GM19397 (cell line): ENCODE measurements at regions not wholly inside any gene's neighbourhood (a gene's known extent, or its start where the extent isn't known, plus 50 kb on each side); places are given as distances from the start of the nearest gene placed in this dataset.

Experiments used
- ATAC-seq: cut with Tn5 transposase; IDR thresholded peaks from one replicate; pipeline ENCODE4 v1.9.1; 2021; ENCODE audit warnings: mild to moderate bottlenecking, moderate library complexity; ENCODE audit not compliant: unreplicated experiment

DNA sequence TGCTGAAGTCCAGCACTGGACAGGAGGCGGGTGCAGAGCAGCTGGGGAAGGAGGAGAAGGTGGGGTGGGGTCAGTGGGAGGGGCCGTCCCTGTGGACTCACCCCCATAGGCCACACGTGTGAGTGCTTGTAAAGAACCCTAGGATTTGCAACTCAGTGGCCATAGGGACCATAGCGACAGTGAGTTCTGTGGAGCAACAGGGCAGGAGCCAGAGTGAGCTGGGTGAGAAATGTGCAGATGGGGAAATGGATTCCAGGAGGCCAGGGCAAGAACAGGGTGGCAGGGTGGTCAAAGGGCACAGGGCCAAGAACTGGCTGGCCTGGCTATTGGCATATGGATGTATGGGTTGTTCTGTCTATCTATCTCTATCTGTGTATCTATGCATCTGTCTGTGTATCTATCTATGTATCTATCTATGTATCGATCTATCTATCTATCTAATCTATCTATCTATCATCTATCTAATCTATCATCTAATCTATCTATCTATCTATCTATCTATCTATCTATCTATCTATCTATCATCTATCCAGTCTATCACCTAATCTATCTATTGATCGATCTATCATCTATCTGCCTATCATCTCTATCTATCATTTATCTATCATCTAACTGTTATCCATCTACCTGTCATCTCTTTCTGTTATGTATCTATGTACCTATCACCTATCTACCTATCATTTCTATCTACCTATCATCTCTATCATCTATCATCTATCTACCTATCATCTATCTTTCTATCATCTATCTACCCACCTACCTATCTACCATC lies 889.0 kb downstream of the TBC1D22A start:
- no peak for ATAC-seq

DNA sequence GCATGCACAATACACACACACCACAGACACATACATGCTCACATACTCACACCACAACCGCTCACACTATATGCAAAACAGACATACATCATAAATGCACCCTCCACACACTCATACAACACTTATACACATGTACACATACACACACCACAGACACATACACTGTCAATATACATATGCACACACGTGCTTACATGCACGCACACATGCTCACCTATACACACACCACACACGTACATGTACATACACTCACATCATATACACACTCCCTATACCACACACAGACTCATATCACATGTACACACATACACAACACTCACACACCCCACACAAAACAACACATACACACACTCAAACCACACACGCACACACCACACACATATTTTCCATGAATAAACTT lies 885.3 kb downstream of the TBC1D22A start:
- no peak for ATAC-seq

DNA sequence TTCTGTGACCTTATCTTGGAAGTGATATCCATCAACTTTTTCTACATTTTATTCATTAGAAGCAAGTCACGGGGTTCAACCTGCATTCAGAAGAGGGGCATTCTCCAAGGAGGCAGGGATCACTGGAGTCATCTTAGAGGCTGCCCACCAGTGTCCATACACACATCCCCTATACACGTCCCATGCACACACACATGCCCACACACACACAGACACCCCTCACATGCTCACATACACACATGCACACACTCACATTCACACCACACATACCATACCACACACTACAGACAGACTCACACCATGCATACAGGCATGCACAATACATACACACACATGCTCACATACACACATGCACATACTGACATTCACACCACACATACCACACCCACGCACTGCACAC lies 884.7 kb downstream of the TBC1D22A start:
- ATAC-seq: no peak

DNA sequence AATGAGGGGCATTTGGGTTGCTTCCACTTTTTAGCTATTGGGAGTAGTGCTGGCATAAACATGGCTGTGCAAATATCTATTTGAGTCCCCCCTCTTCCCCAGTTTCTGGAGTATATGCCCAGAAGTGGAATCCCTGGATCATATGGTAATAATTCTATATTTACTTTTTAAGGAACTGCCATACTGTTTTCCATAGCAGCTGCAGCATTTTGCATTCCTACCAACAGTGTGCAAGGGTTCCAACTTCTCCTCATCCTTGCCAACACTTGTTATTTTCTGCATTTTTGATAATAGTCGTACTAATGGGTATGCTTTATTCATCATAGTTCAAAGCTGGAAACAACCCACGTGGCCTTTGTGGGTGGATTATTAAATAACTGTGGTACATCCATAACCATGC lies 883.5 kb downstream of the TBC1D22A start:
- no peak for ATAC-seq

DNA sequence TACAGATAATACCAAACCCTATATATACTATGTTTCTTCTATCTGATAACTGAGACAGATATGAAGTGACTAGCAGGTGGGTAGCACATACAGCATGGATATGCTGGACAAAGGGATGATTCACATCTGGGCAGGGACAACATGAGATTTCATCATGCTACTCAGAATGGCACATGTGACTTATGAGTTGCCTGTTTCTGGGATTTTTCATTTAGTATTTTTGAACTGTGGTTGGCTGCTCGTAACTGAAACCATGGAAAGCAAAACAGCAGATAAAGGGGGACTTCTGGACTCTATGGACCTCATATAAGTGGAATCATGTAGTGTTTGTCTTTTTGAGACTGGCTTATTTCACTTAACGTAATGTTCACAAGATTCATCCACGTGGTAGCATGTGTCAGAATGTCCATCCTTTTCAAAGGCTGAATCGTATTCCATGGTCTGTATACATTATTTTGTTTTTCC lies 883.0 kb downstream of the TBC1D22A start:
- no peak for ATAC-seq

DNA sequence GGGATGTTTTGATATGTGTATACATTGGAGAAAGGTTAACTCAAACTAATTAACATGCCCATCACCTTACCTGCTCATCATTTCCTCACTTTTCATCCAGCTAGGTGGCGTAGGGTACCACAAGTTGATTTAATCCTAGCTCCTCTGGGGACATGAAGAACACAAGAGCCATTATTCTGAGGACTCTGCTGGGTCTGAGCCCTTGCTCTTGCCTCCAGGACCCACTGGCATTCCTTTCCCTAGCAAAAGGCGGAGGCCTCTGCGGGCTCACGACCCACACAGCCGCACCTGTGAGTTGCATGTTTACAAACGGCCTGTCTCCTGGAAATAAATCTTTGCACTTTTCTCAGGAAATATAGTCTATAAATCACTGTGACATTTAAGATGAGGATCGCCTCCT lies 871.9 kb downstream of the TBC1D22A start:
- ATAC-seq: no peak

DNA sequence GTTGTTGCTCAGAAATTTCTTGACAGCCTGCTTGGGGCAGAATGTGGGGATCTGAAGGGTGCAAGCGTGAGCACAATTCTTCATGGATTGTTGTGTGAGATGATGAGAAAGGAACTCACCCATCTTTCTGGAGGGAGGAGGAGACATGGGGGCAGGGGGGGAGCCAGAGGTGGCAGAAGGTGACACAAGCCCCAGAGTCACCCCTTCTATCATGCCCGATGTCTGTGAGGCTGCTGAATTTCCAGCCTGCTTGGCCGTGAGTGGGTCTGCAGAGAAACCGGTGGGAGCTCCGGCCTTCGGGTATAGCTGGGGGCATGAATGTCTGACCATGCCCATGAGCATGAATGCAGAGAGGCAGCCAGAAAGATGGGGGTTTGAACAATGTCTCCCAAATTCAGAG lies 870.7 kb downstream of the TBC1D22A start:
- no peak for ATAC-seq

DNA sequence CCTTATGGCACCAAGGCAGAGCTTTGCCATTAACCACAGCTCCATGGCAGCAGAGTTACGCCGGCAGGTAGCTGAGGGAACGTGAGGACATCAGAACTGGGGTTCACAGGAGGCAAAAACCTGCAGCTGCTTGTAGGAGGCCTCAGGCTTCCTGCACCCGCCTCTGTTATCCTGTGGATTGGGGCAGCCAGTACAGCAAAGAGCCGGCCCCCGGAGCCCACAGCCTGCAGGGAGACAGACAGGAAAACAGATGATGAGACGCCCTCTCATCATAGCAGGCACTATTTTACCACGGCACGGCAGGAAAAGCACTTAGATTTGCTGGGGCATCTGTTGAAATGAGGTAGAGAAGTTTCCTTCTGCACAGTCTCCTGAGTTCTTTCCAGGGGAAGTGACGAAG lies 870.3 kb downstream of the TBC1D22A start:
- ATAC-seq: no peak

DNA sequence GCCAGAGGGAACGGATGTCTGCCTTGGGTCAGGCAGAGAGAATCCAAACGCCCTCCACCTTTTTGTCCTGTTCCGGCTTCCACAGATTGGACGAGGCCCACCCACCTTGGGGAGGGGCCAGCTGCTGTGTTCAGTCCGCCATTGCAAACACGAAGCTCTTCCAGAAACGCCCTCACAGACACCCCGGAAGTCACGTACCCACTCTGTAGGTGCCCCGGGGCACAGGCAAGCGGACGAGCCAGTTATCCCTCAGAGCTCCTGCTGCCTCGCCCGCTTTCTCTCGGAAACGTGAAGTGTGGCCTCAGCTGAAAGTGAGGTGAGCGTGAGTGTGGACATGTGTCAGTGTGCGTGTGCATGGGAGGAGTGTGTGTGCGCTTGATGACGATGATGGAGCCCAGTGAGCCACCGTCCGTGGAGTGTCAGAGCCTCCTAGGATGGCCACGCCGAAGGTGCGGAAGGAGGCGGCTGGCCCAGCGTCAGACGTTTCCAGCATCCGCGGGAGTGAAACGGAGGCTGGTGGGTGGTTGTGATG lies 869.2 kb downstream of the TBC1D22A start:
- no peak for ATAC-seq

DNA sequence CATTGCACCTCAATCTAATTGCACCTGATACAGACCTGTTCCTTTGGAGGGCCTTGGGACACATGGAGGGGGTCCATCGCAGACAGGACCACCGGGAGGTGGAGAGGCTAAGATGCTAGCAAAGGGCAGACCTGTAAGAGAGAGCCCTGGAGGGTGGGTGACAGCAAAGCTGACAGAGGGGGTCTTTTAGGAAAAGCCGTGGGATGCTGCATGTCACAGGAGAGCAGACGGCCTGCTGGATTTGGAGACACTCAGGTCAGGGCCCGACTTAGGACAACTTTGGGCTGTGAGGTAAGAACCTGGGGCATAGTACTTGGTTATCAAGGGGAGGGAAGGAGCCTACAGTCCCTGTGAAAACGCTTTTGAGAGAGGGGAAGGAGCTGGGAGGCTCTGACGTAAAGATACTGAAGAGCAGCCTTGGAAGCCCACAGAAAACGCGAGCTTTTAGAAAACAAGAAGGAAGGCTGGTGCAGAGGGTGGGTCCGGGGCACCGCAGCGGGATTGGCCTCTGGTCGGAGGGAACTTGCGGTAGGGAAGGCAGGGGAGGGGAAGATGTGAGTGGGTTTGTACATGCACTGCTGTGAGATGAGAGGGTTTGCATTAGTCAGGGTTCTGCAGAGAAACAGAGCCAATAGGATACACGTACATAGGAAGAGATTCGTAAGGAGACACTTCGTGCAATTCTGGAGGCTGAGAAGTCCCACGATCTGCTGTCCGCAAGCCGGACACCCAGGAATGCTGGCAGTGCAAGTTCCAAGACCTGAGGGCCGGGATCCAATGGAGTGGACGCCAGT lies 868.5 kb downstream of the TBC1D22A start:
- ATAC-seq: no peak

DNA sequence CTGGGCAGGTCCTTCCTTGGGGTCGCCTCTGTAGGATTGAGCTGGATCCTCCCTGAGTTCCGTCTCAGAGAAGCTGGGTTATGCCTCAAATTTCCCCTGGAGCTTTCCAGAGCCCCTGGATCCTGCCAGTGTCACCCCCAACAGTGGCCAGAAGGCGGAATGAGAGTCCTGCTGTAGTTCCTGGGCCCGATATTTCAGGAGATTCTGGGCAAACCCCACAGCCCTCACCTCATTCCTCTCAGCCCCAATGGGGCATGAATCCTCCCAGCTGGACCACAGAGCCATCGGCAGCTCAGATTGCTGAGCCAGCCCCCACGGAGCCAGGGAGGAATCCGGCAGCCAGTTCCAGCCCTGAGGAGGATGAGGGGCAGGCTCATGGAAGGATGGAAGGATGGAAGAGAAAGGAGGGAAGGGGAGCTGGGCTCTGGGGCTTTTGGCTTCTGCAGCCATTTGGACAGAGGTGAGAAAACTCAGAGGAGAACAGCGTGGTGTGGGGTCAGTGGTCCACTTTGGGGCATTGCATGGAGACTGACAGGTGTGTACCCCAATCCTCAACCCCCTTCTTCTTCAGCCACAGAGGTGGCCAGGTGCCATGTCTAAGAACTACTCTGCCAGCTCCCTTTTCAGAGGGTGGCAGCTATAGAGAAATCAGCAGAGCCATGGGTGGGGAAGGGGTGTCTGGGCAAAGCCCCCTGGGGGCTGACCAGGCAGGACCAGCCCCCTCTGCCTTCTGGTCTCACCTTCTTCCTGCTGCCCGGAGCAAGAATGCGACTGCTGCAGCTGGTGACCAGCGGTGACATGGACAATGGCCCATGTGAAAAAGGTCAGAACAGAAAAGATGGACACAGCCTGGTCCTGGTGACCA lies 867.6 kb downstream of the TBC1D22A start:
- ATAC-seq: no peak

DNA sequence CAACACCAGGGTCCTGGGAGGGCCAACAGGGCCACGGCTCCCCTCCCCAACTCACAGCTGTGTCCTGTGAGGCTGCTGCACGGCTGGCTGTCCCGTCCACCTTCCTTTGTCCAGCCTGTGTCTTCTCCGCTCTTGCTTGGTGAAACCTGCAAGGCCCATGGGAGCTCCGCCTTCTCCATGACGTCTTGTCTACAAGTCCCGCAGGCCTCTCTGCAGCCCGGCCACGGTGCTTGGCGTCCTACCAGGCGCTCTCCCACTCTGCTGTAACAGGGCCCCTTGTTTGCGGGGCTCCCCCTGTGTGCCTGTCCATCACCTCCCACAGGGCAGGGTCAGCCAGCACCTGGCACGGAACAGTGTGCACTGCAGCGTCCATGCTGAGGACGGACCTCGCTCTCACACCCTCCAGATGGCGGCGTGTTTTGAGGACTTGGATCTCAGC lies 866.8 kb downstream of the TBC1D22A start:
- no peak for ATAC-seq

DNA sequence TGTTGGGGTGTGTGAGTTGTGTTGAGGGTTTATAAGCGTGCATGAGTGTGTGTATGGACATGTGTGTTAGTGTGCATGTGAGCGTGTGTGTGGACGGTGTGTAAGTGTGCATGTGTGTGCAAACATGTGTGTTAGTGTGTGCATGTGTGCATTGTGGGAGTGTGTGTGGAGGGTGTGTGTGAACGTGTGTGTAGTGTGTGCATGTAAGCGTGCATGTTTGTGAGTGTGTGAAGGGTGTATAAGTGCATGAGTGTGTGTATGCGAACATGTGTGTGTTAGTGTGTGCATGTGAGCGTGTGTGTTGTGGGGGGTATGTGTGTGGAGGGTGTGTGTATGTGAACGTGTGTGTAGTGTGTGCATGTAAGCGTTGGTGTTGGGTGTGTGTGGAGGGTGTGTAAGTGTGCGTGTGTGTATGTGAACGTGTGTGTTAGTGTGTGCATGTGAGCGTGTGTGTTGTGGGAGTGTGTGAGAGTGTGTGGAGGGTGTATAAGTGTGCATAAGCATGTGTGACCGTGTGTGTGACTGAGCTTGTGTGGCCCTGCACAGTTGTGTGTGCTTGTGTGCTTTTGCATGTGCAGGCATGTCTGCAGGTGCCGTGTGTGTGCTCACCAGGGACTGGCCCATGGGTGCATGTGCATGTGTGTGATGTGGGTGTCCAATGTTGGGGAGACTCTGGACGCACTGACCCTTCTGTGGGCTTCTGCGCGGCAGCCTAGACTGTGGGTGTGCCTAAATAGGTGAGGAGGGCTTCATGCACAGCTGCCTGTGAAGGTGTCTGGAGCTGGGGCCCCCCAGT lies 866.2 kb downstream of the TBC1D22A start:
- no peak for ATAC-seq

DNA sequence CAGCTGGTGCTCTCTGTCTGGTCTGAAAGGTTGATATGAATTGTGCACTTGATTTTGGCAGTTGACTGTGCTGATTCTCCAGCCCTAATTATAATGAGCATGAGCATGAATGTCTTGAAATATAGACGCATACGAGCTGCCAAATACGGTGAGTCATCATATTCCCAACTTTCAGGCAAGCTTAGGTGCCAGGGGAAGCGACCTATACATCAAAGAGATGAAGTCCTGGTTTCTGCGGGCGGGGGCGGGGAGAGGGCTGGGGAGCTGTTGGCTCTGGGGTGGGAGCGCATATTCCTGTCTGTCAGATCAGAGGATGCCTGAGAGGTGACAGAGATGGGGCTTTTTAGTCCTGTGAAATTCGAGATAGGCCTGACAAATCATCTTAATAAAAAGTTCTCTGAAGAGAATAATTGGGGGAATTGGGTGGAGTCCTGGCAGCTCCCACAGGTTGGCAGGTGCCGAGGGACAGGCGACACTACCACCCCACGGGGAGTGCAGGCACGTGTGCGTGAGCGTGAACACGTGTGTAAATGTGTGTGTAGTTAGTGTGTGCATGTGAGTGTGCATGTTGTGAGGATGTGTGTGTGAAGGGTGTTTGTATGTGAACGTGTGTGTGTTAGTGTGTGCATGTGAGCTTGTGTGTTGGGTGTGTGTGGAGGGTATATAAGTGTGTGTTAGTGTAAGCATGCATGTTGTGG lies 865.3 kb downstream of the TBC1D22A start:
- ATAC-seq: no peak

DNA sequence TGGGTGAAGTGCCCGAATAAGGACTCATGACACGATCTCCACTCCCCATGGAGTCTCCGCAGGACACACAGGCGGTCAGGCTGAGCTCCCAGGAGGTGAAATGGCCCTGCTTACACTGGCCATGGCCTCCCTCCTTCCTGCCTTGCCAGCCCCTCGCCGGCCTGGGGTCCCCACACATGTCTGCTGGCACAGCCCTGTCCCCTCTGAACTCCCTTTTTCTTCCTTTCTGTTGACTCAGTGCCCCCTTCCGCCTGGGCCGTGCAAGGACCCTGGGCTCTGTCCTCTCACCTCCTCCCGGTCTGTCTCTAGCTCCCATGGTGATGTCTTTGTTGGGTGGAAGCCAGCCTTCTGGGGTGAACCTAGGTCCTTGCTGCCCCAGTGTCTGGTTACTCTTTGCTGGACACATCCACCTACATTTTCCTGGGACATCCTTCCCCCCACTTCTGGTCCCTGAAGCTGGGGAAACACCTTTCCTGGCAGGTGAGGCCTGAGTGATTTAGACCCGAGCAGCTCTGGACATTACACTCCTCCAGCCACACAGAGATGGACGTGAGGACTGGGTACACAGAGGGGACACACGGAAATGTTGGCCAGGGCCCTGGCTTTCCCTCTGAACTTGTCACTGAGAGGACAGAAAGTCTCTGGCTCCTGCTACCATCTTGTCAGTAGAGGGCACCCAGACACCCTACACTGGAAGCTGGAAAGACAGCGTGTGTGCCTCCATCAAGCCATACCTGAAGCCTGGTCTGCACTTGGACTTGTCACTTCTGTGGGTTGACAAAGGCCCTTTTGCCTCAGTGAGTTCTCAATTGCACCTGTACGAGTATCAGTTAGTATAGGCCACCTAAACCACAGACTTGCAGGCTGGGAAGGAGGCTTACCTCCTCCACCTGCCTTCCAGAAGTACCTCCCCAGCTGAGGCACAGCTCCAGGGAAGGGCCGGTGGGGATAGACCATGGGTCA lies 864.3 kb downstream of the TBC1D22A start:
- ATAC-seq: no peak

DNA sequence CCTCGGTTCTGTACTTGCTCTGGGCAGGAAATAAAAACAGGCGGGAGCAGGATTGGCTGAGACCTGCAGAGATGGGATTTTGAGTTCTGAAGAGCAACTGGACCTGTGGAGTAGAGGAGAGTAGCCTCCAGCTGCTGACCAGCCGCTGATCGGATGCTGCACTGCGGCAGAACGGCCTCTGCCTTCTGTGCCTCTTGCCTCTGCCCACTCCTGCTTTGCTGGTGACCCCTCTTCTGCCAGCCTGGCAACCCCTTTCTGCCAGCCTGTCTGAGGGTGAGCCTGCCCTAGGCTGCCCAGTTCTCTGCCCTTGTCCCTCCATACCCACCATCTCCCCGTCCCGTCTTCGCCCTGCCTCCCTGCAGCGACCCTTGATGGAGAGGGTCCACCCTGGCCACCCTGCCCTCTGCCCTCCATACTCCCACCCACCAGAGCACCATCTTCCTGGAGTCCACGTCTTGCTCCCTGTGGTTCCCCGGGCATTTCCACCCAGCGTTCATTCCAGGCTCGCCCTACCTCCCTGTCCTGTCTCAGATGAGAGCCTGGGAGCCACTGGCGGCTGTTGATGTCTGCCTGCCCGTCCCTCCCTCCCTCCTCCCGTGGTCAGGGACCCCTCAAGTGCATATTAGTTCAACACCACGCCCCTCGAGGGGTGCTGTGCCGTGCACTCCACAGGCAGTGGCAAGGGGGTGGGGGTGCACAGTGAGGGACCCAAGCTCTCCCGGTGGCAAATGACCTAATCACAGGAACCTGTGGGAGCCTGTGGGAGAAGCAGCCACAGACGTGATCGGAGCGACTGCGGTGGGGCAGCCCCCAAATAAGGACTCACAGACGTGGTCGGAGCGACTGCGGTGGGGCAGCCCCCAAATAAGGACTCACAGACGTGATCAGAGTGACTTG lies 863.3 kb downstream of the TBC1D22A start:
- ATAC-seq: no peak

DNA sequence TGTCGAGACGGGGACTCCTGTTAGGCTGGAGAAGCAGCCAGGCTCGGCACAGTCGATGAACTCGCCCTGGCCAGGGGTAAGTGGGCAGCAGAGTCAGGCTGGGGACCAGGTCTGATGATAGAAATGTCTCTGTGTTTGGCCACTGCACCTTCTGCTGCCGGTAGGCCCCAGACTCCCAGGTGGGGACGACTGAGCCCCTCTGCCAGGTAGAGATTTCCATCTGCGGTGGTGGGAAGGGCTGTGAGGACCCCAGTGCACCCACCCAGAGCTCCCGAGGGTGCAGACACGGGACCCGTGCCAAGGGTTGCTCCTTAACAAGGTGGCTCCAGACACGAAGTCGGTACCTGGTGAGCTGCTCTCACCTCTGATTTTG lies 862.5 kb downstream of the TBC1D22A start:
- no peak for ATAC-seq
